Endodermal cell (in vitro differentiated cells): ENCODE measurements at regions not wholly inside any gene's neighbourhood (a gene's known extent, or its start where the extent isn't known, plus 50 kb on each side); places are given as distances from the start of the nearest gene placed in this dataset.
A peak's percentile ranks its signal among the peaks of the same experiment; 100 is the strongest.
"Not testable (repeated sequence)": the region's sequence is repeated elsewhere in the genome, so short reads cannot be mapped to it uniquely, and the experiment has no call there.

ENCODE experiments used
- DNase-seq: peaks from one replicate; pipeline ENCODE4 v3.0.0-alpha.2; 2017
- H3K27ac ChIP-seq: 2 replicates; pipeline ENCODE4 v1.5.1; 2013; ENCODE audit warnings: mild to moderate bottlenecking, low read depth, low read length, moderate library complexity
- H3K27me3 ChIP-seq: 2 replicates; pipeline ENCODE4 v1.6.1; 2013; ENCODE audit warnings: mild to moderate bottlenecking, low read length, moderate library complexity; ENCODE audit not compliant: insufficient read depth, control insufficient read depth, poor library complexity, severe bottlenecking
- H3K36me3 ChIP-seq: 2 replicates; pipeline ENCODE4 v1.7.0; 2013; ENCODE audit warnings: mild to moderate bottlenecking, low read length, moderate library complexity; ENCODE audit not compliant: control insufficient read depth, insufficient read depth
- H3K4me1 ChIP-seq: one replicate; pipeline ENCODE4 v1.7.0; 2013; ENCODE audit warnings: low read length; ENCODE audit not compliant: control insufficient read depth, insufficient read depth
- H3K4me3 ChIP-seq: 2 replicates; pipeline ENCODE4 v1.5.1; 2013; ENCODE audit warnings: mild to moderate bottlenecking, low read length, moderate library complexity
- H3K9ac ChIP-seq: 2 replicates; pipeline ENCODE4 v1.6.1; 2013; ENCODE audit warnings: mild to moderate bottlenecking, low read length, moderate library complexity; ENCODE audit not compliant: poor library complexity, severe bottlenecking; ENCODE audit errors: extremely low read depth
- H3K9me3 ChIP-seq: 2 replicates; pipeline ENCODE4 v1.6.1; 2013; ENCODE audit warnings: mild to moderate bottlenecking, low read length, moderate library complexity; ENCODE audit not compliant: control insufficient read depth
- H3K27ac Mint-ChIP-seq: 2 replicates; pipeline ENCODE4 v1.8.0; 2020; ENCODE audit warnings: mixed read lengths
- H3K27me3 Mint-ChIP-seq: 2 replicates; pipeline ENCODE4 v1.8.0; 2021; ENCODE audit warnings: mild to moderate bottlenecking, mixed read lengths; ENCODE audit not compliant: insufficient read depth
- H3K36me3 Mint-ChIP-seq: 2 replicates; pipeline ENCODE4 v1.8.0; 2020; ENCODE audit warnings: low read depth, mixed read lengths
- H3K4me1 Mint-ChIP-seq: 2 replicates; pipeline ENCODE4 v1.8.0; 2020; ENCODE audit warnings: mixed read lengths
- H3K4me3 Mint-ChIP-seq: 2 replicates; pipeline ENCODE4 v1.8.0; 2020; ENCODE audit warnings: mild to moderate bottlenecking, moderate library complexity, mixed read lengths
- H3K9me3 Mint-ChIP-seq: 2 replicates; pipeline ENCODE4 v1.8.0; 2020; ENCODE audit warnings: mild to moderate bottlenecking, mixed read lengths
- CTCF ChIP-seq: fragments of 200-600 bp; sonication (generic); conservative IDR thresholded peaks from 2 replicates; pipeline ENCODE4 v1.5.0; 2021; ENCODE audit warnings: antibody characterized with exemption, mild to moderate bottlenecking
- WGBS, 2 experiments: methylation state at CpG; one replicate each; pipeline versions ENCODE4 v1.1.5 to v1.1.7; 2013; ENCODE audit warnings: missing lambda C conversion rate in 2 of 2, mixed read lengths in 1 of 2; ENCODE audit not compliant: insufficient coverage in 1 of 2, insufficient read length in 1 of 2; 5-methylcytosine and 5-hydroxymethylcytosine counted together

- Histone ChIP-seq H3K27ac (no peak overlapping the region), H3K4me1 (peaks cover 12% of the 10 kb centered on the region), H3K4me3 (no peak overlapping the region), H3K9ac (no peak overlapping the region), H3K9me3 (peaks cover 11% of the 10 kb centered on the region), H3K27me3 (no peaks in the 10 kb centered on the region), H3K36me3 (no peaks in the 10 kb centered on the region)
- Mint-ChIP-seq H3K9me3 (peaks cover 17% of the 10 kb centered on the region), H3K4me1 (peaks cover 21% of the 10 kb centered on the region), H3K4me3 (no peak overlapping the region), H3K36me3 (no peaks in the 10 kb centered on the region), H3K27ac (no peak overlapping the region), H3K27me3 (peaks cover 11% of the 10 kb centered on the region)
- WGBS, 2 experiments, result 91% methylated on average over 2 of the region's 2 CpGs; no CpG with 5 or more reads in 1 of the 2 experiments
- no peak for TF ChIP-seq CTCF
- no peak for DNase-seq
Measured at GRCh38 chr1:175252561-175252960, 60.0 kb upstream of the KIAA0040 start.

- Mint-ChIP-seq H3K9me3 (peaks cover 5% of the 10 kb centered on the region), H3K4me3 (no peak overlapping the region)
Measured at GRCh38 chr1:175250027-175250426, 57.5 kb upstream of the KIAA0040 start.

GRCh38 chr1:175248036-175248435 lies 55.5 kb upstream of the KIAA0040 start:
- not testable (repeated sequence) for H3K36me3 Mint-ChIP-seq, H3K27ac ChIP-seq, H3K4me3 ChIP-seq, H3K27me3 Mint-ChIP-seq, H3K4me1 ChIP-seq, DNase-seq, H3K36me3 ChIP-seq, H3K9ac ChIP-seq, H3K27ac Mint-ChIP-seq, H3K27me3 ChIP-seq, H3K4me3 Mint-ChIP-seq
- peaks cover 25% of the 10 kb centered on the region for H3K9me3 Mint-ChIP-seq
- peaks cover 31% of the 10 kb centered on the region for H3K9me3 ChIP-seq
- 92% methylated on average over 3 of the region's 3 CpGs; no CpG with 5 or more reads in 1 of the 2 experiments for WGBS, 2 experiments
- H3K4me1 Mint-ChIP-seq, result peaks cover 13% of the 10 kb centered on the region

More at GRCh38 chr1:175250027-175250426, 57.5 kb upstream of the KIAA0040 start:
- H3K27ac ChIP-seq, result no peak overlapping the region
- Mint-ChIP-seq H3K36me3 (no peaks in the 10 kb centered on the region), H3K27me3 (peaks cover 7% of the 10 kb centered on the region), H3K4me1 (peaks cover 20% of the 10 kb centered on the region), H3K27ac (peak overlapping the region; percentile 10)
- H3K4me3 ChIP-seq, result peak overlapping the region; percentile 64
- DNase-seq, result no peak
- TF ChIP-seq CTCF, result no peak
- H3K9me3 ChIP-seq, result peaks cover 13% of the 10 kb centered on the region
- H3K4me1 ChIP-seq, result peaks cover 12% of the 10 kb centered on the region
- no peaks in the 10 kb centered on the region for H3K27me3 ChIP-seq
- H3K36me3 ChIP-seq, result no peaks in the 10 kb centered on the region
- H3K9ac ChIP-seq, result no peak overlapping the region

GRCh38 chr1:175247056-175247455 lies 54.5 kb upstream of the KIAA0040 start:
- H3K36me3 ChIP-seq, H3K4me3 ChIP-seq, DNase-seq, H3K9ac ChIP-seq, H3K27me3 ChIP-seq, H3K4me1 ChIP-seq, H3K27ac Mint-ChIP-seq, H3K27me3 Mint-ChIP-seq, H3K27ac ChIP-seq, H3K4me3 Mint-ChIP-seq, H3K36me3 Mint-ChIP-seq: not testable (repeated sequence)
- Mint-ChIP-seq H3K9me3 (peaks cover 26% of the 10 kb centered on the region), H3K4me1 (peaks cover 13% of the 10 kb centered on the region)
- H3K9me3 ChIP-seq, result peaks cover 31% of the 10 kb centered on the region
- 88 to 92% methylated on average over 5 of the region's 5 CpGs for WGBS, 2 experiments
